GM19193 (cell line): ENCODE measurements at regions not wholly inside any gene's neighbourhood (a gene's known extent, or its start where the extent isn't known, plus 50 kb on each side); places are given as distances from the start of the nearest gene placed in this dataset.

Experiments
- POLR2A ChIP-seq: IDR thresholded peaks from 4 replicates; pipeline ENCODE4 v1.6.1; 2011; ENCODE audit not compliant: insufficient read depth, insufficient read length; ENCODE audit errors: extremely low read depth

DNA sequence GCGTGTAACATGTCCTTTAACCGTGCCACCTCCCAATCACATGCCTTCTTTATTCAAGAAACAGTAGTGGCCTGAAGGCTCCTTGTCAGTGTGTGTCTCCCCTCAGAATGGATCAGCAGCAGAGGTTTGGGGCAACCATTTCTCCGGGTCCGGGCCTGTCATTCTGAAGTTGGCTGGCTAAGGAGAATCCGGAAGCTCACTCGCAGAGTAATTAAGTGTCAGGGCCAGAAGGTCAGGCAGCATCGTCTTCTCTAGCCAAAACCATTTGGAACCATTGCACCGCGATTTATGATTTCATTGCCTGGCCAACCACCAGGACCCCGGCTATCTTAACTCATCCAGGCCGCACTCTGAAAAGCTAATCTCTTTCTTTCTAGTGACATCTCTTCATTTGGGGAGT, 550.8 kb downstream of the EFNB2 start:
- no peak for TF ChIP-seq POLR2A

DNA sequence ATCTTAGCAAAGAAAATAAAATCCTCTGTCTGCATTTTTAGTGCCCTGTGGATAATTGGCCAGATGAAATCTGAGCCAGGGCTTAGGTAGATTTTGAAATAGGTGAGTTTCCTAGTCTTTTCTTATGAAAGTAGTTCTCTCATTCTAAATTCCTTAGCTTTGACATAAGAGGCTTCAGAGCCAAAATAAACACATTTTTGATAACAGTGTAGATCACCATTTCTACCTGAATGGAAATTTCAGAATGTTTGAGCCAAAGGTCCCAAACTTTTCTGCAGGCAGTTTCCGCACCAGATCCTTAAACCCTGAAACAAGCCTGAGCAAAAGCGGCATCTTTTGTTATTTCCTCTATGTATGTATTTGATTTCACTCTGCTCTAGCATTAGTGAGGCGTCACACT, 551.2 kb downstream of the EFNB2 start:
- TF ChIP-seq POLR2A = no peak

DNA sequence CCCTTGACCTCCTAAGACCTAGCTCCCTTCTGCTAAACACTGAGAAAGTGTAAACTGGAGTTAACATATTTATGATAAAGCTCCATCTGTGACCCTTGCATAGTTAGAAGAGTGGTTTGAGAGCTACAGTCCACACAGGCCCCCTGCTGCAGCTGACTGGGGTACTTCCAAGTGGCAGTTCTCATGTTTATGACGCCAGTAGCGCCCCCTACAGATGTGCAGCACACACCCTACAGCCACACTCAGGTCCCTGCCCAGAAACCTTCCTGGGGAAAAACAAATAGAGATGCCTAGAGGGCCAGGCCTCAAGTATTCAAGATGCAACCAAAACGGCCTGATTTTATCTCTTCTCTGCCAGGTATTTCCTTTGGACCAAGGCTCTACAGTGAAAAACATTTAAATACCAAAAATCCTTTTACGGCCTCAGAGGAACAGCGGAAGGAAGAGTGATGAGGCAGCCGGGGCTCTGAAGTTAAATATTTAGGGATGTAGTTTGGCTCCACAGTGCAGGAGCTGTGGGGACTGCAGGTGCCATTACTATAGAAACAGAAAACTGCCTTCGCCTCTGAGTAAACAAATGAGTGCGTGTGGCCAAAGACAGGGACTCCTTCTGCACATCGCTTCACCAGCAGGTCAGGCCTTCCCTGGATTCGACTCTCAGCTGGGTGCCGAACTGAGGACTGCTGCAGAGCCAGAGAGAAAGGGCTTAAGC, 553.1 kb downstream of the EFNB2 start:
- no peak for TF ChIP-seq POLR2A

DNA sequence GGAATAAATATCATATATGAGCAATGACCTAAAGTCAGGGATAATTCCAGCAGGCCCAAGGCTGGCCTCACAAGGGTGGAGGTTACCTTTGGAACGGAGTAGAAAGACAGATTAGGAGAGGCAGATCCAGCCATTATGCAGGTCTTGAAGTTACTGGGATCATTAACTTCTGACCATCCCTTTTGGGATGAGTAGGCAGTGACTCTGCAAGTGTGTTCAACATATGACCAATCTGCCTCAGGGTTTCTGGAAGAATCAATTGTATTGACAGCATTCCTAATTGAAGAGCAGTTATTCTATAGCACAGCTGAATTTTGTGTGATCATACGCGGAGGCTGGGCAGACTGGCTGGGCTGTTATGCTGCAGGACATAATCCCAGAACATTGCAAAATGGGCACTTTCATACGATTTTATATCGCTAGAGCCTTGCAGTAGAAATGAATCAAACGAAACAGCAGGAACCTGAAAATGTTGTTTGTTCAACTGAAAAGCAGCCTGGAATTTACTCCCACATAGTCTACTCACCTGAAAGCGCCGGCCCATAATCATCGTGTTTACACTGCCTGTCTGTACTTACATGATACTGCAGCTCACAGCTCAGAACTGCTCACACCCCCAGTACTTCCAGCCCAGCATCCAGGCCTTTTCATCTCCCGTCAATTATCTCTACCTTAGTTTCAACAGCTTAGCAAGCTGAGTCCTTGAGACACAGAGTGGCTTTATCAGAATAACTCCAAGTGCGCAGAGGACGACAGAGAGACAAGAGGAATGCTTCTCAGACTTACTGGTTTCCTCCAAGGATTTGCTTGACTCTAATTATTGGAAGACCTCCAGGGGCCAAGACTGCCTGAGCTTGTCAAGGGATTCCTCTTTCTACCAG, 556.1 kb downstream of the EFNB2 start:
- TF ChIP-seq POLR2A = no peak

DNA sequence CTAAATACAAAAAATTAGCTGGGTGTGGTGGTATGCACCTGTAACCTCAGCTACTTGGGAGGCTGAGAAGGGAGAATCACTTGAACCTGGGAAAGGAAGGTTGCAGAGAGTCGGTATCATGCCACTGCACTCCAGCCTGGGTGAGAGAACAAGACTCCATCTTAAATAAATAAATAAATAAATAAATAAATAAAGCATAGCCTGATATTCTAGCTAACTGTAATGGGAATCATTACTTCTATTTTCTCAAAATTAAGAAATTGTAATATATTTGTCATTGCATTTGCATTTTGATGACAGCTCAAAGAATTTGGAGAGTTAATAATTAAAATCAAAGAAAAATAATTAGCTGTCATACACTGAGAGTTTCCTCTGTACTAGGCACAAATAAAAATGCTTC, 561.1 kb downstream of the EFNB2 start:
- TF ChIP-seq POLR2A = no peak

DNA sequence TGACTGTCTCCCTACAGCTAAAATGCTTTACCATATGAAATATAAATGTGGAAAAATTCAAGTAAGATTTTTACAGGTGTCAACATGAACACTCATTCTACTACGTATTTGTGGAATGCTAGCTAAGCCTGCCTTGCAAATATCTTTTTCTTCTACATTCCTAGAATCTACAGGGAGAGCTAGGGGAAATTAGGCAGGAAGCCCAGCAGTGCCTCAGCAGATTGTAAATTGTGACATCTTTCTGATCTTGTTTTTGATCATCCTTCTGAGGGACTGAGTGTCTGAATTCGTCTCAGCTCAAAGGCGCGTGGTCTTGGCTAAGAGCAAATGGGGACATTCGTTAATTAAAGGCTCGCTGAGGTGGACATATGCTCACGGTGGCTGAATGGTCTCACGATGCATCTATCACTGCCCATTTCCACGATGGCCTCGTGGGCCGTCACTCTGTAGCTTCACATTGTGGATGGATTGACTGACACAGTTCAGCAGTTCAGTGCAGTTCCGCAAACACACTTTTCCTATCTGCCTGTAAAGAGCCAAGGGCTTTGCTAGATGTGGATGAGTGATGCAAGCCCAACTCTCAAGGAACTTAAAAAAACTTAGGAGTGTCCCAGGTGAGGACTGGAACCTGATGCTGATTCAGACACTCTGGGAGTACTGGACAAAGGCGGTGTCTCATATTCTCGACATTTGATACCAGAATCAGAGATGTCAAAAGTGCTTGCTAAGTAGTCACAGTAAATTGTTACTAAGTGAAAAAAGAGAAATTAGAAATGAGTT, 562.5 kb downstream of the EFNB2 start:
- no peak for TF ChIP-seq POLR2A

DNA sequence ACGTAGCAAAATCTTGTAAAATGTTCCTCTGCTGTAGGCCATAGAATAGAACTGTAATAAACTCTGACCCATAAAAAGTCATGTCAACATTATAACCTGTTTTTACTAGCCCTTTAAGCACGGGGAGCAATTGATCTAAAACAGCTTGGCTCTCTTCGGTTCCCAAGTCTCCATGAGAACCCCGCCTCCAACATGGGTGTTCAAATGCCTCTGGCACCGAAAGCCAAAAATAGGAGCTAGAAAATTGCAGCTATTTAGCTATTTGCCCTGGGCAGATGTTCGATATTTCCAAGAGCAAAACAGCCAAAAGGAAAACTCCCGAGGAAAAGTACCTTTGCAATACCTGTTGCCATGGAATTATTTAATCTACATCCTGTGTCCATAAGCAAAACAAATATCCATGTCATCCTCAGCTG, 563.1 kb downstream of the EFNB2 start:
- no peak for TF ChIP-seq POLR2A

DNA sequence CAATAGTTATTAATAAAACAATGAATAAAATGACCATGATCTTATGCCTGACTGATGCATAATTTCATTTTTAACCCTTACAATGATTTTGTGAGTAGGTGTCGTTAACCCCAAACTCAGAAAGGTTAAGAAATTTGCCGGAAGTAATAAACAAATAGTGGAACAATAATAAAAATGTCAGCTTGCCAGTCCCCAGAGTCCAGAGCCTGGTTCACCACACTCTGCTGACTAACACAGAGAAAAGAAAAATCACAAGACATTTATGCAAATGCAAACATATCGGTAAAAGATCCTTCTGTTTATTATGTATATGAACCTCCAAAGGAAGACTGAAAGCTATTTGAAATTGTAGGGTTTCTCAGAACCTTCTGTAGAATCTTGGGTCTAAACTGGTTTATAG, 563.7 kb downstream of the EFNB2 start:
- no peak for TF ChIP-seq POLR2A

DNA sequence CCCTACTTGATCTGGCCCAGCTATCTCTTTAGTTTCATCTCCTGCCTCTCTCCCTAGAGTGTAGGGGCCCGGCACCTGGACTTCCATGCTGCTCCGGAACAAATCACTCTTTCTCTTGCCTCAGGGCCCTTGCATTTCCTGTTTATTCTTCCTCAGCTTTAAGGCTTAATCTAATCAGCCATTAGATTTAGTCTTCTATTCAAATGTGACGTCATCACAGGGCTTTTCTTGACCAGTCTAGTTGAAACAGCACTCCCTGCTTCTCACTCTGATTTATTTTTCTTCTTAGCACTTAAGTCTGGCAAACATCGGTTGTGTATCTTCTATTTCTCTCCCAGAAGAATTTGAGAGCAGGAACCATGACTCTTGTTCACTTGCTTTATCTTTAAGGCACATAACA, 564.1 kb downstream of the EFNB2 start:
- TF ChIP-seq POLR2A = no peak

DNA sequence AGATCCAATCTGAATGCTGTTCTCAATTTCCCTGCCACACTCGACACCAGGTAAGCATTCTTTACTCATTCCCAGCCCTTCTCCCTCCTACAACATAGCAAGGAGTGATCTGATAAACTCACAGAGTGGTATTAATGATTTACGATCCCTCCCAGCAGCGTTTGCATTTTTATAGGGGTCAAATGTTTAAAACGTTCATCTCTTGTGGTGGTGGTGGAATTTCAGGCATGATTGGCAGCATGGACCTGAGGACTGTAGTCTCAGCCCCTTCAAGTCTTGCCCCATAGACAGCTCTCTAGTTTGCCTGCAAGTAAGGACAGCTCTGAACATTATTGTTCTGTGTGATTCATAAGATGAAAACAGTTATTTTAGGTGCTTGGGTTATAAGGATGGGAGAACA, 565.7 kb downstream of the EFNB2 start:
- no peak for TF ChIP-seq POLR2A

DNA sequence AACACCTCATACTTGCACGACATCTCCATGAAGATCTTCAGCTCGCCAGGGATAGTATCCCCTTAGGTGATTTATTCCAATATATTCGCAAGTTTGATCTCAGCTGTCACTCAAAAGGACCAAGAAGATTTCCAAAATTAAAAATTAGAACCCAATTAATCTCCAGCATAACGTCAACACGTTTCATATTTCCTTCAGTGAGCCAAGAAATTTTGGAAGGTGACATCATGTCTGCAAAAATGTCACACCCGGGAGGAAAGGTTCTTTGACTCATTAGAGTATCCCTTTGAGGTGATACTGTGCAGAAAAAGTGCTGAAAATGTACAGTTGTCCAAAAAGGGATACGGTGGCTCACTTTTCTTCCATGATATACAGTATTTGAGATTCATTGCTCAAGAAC, 569.6 kb downstream of the EFNB2 start:
- TF ChIP-seq POLR2A = no peak

DNA sequence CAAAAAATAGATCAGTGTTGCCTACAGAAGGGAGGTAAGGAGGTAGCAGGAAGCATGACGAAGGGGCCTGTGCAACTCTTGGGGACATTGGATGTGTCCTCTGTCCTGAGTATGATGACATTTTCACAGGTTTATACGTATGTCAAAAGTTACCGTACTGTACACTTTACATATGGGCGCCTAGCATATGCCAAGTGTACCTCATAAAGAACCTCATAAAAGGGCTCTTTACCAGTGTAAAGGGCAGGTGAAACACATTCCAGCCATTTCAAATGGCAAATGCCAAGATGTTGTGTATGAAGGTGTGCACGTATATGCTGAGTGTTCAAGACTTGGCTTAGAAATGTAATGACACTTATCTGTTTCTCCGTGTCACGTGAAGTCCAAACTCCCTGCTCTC, 573.4 kb downstream of the EFNB2 start:
- no peak for TF ChIP-seq POLR2A

DNA sequence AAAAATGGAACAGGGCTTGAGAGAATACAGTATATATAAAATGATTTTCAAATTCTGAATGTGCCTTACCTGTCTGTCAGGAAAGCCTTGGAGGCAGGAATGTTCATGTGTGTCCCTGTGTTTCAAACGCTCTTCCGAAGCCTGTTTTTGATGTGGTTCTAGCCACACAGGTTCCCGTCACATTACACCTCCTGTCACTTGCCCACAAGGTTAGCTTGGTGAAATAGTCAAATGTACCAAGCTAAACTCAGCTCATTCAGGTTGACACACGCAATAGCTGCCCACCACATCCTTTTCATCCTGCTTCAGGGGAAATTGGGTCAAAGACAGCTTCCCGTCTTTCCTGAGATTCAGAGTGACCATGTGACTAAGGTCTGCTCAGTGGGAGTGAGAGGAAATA, 574.0 kb downstream of the EFNB2 start:
- no peak for TF ChIP-seq POLR2A

DNA sequence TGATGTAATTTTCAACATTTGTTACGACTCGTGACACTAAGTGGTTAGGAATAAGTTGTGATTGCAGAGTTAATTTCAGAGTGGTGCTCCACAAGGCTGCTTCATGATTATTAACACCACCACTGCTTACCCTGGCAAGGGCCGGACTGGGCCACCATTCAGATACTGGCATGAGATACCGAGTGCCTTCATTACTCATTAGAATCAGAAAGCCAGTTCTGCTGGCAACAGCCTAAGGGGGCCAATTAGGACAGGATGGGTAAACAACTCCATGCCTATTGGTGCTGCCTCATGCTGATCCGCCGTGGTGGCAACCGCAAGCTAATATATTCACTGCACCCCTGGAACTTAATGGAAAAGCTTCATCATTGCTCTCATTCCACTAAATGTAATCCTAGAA, 575.1 kb downstream of the EFNB2 start:
- no peak for TF ChIP-seq POLR2A

DNA sequence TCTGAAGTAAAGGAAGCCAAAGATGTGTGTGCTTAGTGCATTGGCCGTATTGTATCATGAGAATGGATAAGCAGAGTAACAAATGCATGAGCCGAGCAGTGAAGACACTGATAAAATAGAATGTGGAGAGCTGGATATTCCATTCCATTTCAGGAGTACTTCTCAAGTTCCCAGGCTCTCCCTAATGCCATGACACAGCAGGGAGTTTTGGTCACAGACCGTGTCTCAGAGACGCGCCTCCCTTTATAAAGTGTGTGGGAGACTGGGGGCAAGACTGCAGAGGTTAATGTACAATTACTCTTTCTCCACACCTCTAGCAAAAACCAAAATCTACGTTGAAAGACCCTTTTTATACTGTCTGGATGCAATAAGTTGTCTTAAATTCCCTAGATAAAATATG, 575.6 kb downstream of the EFNB2 start:
- TF ChIP-seq POLR2A = no peak
